ENCODE measurements at regions not wholly inside any gene's neighbourhood (a gene's known extent, or its start where the extent isn't known, plus 50 kb on each side); places are given as distances from the start of the nearest gene placed in this dataset.

- ChIA-PET POLR2A (no interaction called here), CTCF (no interaction called here)
- TF ChIP-seq PKNOX1 (IDR thresholded peaks at IDR 0.05) (no peak), LEF1 (IDR thresholded peaks at IDR 0.05; ENCODE audit: borderline replicate concordance) (no peak), TARDBP (IDR thresholded peaks at IDR 0.05) (no peak), SP1 (IDR thresholded peaks at IDR 0.05) (no peak), L3MBTL2 (conservative IDR thresholded peaks at IDR 0.05) (no peak), ZNF384 (IDR thresholded peaks at IDR 0.05) (no peak), ELF4 (IDR thresholded peaks at IDR 0.05) (no peak), NFRKB (IDR thresholded peaks at IDR 0.05) (no peak), FOXK2 (IDR thresholded peaks at IDR 0.05) (no peak), HDGF (IDR thresholded peaks at IDR 0.05; ENCODE audit: borderline replicate concordance) (no peak), FOXA1 (IDR thresholded peaks at IDR 0.05) (no peak), BHLHE40 (IDR thresholded peaks at IDR 0.05; ENCODE audit: borderline replicate concordance) (no peak), CTBP1 (IDR thresholded peaks at IDR 0.05; ENCODE audit: borderline replicate concordance) (no peak), FOXM1 (IDR thresholded peaks at IDR 0.05; ENCODE audit: borderline replicate concordance) (no peak), ARNT (IDR thresholded peaks at IDR 0.05) (no peak), SUZ12 (IDR thresholded peaks at IDR 0.05) (no peak)
- DNase-seq (ENCODE audit: extremely low spot score) = no peak
These were observed 95.3 kb upstream of the CCDC112 start for GRCh38 chr5:115391780-115392179.

GRCh38 chr5:115389799-115390382, 93.4 kb upstream of the CCDC112 start:
- DNase-seq (ENCODE audit: extremely low spot score) = no peak
- ChIA-PET POLR2A (no interaction called here), CTCF (no interaction called here)

GRCh38 chr5:115389034-115389798, 92.8 kb upstream of the CCDC112 start:
- CTCF ChIA-PET = interaction anchor here (0.6 kb wide), 1 partner anchor 447 kb away, joined by 3 read pairs; no protein-coding TSS in a partner anchor
- TF ChIP-seq NFRKB (IDR thresholded peaks at IDR 0.05) (no peak), SUZ12 (IDR thresholded peaks at IDR 0.05) (no peak), CTBP1 (IDR thresholded peaks at IDR 0.05; ENCODE audit: borderline replicate concordance) (no peak), FOXM1 (IDR thresholded peaks at IDR 0.05; ENCODE audit: borderline replicate concordance) (no peak)
- DNase-seq (ENCODE audit: extremely low spot score) = no peak
- POLR2A ChIA-PET = no interaction called here

More at GRCh38 chr5:115389799-115390382, 93.4 kb upstream of the CCDC112 start:
- no peak for TF ChIP-seq HDGF (IDR thresholded peaks at IDR 0.05; ENCODE audit: borderline replicate concordance)
- TF ChIP-seq CTBP1 (IDR thresholded peaks at IDR 0.05; ENCODE audit: borderline replicate concordance) = no peak
- no peak for TF ChIP-seq FOXA1 (IDR thresholded peaks at IDR 0.05)
- TF ChIP-seq BHLHE40 (IDR thresholded peaks at IDR 0.05; ENCODE audit: borderline replicate concordance) = no peak
- no peak for TF ChIP-seq ZNF384 (IDR thresholded peaks at IDR 0.05)
- TF ChIP-seq LEF1 (IDR thresholded peaks at IDR 0.05; ENCODE audit: borderline replicate concordance) = no peak
- TF ChIP-seq FOXK2 (IDR thresholded peaks at IDR 0.05) = no peak

GRCh38 chr5:115388240-115388639, 91.8 kb upstream of the CCDC112 start:
- no peak for DNase-seq (ENCODE audit: extremely low spot score)
- no peak for TF ChIP-seq PKNOX1 (IDR thresholded peaks at IDR 0.05)
- no peak for TF ChIP-seq L3MBTL2 (conservative IDR thresholded peaks at IDR 0.05)
- no peak for TF ChIP-seq FOXK2 (IDR thresholded peaks at IDR 0.05)
- no peak for TF ChIP-seq ELF4 (IDR thresholded peaks at IDR 0.05)
- no peak for TF ChIP-seq FOXM1 (IDR thresholded peaks at IDR 0.05; ENCODE audit: borderline replicate concordance)
- no peak for TF ChIP-seq ZNF384 (IDR thresholded peaks at IDR 0.05)
- no peak for TF ChIP-seq BHLHE40 (IDR thresholded peaks at IDR 0.05; ENCODE audit: borderline replicate concordance)
- no peak for TF ChIP-seq FOXA1 (IDR thresholded peaks at IDR 0.05)
- TF ChIP-seq LEF1 (IDR thresholded peaks at IDR 0.05; ENCODE audit: borderline replicate concordance) = no peak
- no peak for TF ChIP-seq SP1 (IDR thresholded peaks at IDR 0.05)
- TF ChIP-seq CTBP1 (IDR thresholded peaks at IDR 0.05; ENCODE audit: borderline replicate concordance) = no peak
- no peak for TF ChIP-seq NFRKB (IDR thresholded peaks at IDR 0.05)
- ChIA-PET POLR2A (no interaction called here), CTCF (no interaction called here)

- TF ChIP-seq ELF4 (IDR thresholded peaks at IDR 0.05) = no peak
- no peak for TF ChIP-seq TARDBP (IDR thresholded peaks at IDR 0.05)
- no peak for TF ChIP-seq SUZ12 (IDR thresholded peaks at IDR 0.05)
- TF ChIP-seq FOXM1 (IDR thresholded peaks at IDR 0.05; ENCODE audit: borderline replicate concordance) = no peak
- TF ChIP-seq FOXK2 (IDR thresholded peaks at IDR 0.05) = no peak
- TF ChIP-seq ARNT (IDR thresholded peaks at IDR 0.05) = no peak
- TF ChIP-seq PKNOX1 (IDR thresholded peaks at IDR 0.05) = no peak
These were observed 91.4 kb upstream of the CCDC112 start for GRCh38 chr5:115387816-115388215.

GRCh38 chr5:115386657-115387056, 90.2 kb upstream of the CCDC112 start:
- TF ChIP-seq FOXA1 (IDR thresholded peaks at IDR 0.05) (no peak), FOXM1 (IDR thresholded peaks at IDR 0.05; ENCODE audit: borderline replicate concordance) (no peak), SP1 (IDR thresholded peaks at IDR 0.05) (no peak), TARDBP (IDR thresholded peaks at IDR 0.05) (no peak), FOXK2 (IDR thresholded peaks at IDR 0.05) (no peak), L3MBTL2 (conservative IDR thresholded peaks at IDR 0.05) (no peak), ELF4 (IDR thresholded peaks at IDR 0.05) (no peak), SUZ12 (IDR thresholded peaks at IDR 0.05) (no peak), ZNF384 (IDR thresholded peaks at IDR 0.05) (no peak), LEF1 (IDR thresholded peaks at IDR 0.05; ENCODE audit: borderline replicate concordance) (no peak), CTBP1 (IDR thresholded peaks at IDR 0.05; ENCODE audit: borderline replicate concordance) (no peak), BHLHE40 (IDR thresholded peaks at IDR 0.05; ENCODE audit: borderline replicate concordance) (no peak), HDGF (IDR thresholded peaks at IDR 0.05; ENCODE audit: borderline replicate concordance) (no peak), PKNOX1 (IDR thresholded peaks at IDR 0.05) (no peak), ARNT (IDR thresholded peaks at IDR 0.05) (no peak), NFRKB (IDR thresholded peaks at IDR 0.05) (no peak)
- ChIA-PET CTCF (no interaction called here), POLR2A (no interaction called here)
- DNase-seq (ENCODE audit: extremely low spot score) = no peak

More at GRCh38 chr5:115387816-115388215, 91.4 kb upstream of the CCDC112 start:
- POLR2A ChIA-PET = no interaction called here
- CTCF ChIA-PET = no interaction called here
- no peak for DNase-seq (ENCODE audit: extremely low spot score)

Measured in HEK293T (cell line).